H1 (cell line): ENCODE measurements at regions not wholly inside any gene's neighbourhood (a gene's known extent, or its start where the extent isn't known, plus 50 kb on each side); places are given as distances from the start of the nearest gene placed in this dataset.

Experiments used
- BACH1 ChIP-seq: IDR thresholded peaks from 2 replicates; pipeline ENCODE4 v1.6.1; 2012; ENCODE audit warnings: low read length, improper control_type of control experiment
- BCL11A ChIP-seq, 2 experiments: IDR thresholded peaks; one replicate each; pipeline ENCODE4 v1.6.1; 2011; ENCODE audit warnings: low read depth in 2 of 2, low read length in 2 of 2, mild to moderate bottlenecking in 2 of 2
- CBX5 ChIP-seq: fragments of 300-800, 300-1000 bp; sonication (generic); IDR thresholded peaks from 2 replicates; pipeline ENCODE4 v1.7.1; 2016; ENCODE audit warnings: antibody characterized with exemption, low read length, low read depth
- JUND ChIP-seq: IDR thresholded peaks from 2 replicates; pipeline ENCODE4 v1.6.1; 2011; ENCODE audit warnings: mild to moderate bottlenecking, improper control_type of control experiment, low read length
- SIRT6 ChIP-seq: IDR thresholded peaks from one replicate; pipeline ENCODE4 v1.7.1; 2012; ENCODE audit warnings: low read length, inconsistent platforms
- SP1 ChIP-seq: IDR thresholded peaks from 2 replicates; pipeline ENCODE4 v1.6.1; 2011; ENCODE audit warnings: low read depth, low read length
- SP4 ChIP-seq: IDR thresholded peaks from 2 replicates; pipeline ENCODE4 v1.6.1; 2012; ENCODE audit warnings: low read length, inconsistent platforms

DNA sequence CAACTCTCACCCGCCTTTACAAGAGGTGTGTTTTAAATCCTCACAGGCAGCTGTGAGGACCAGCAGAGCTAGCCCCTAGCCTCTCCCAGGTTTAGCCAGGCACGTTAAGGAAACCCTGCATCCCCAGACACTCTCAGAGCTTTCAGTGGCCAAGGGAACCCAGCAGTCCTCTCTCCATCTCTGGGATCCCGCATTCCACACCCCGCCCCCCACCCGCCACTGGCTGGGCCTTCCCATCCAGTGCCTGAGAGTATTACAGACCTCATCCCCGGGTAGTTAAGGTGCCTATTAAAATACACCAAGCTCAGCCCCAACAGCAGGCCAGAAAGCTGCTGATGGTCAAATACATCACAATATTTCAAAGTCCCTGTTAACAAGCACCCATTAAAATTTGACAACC lies 256.2 kb downstream of the BCOR start (continued):
- TF ChIP-seq JUND (no peak), CBX5 (no peak), SIRT6 (no peak), BACH1 (no peak), BCL11A (IDR thresholded peaks at IDR 0.05; ENCODE audit: low read depth in 2 of 2, low read length in 2 of 2) (no peak), SP1 (no peak), SP4 (no peak)
